ENCODE measurements at regions not wholly inside any gene's neighbourhood (a gene's known extent, or its start where the extent isn't known, plus 50 kb on each side); places are given as distances from the start of the nearest gene placed in this dataset.

- no peak for DNase-seq
Measured at GRCh38 chr3:36298188-36298587, 82.1 kb upstream of the STAC start.

- DNase-seq = no peak
Measured at GRCh38 chr3:36302158-36302509, 78.2 kb upstream of the STAC start.

GRCh38 chr3:36302626-36303025 is 77.7 kb upstream of the STAC start:
- DNase-seq = no peak

GRCh38 chr3:36303286-36303685 is 77.0 kb upstream of the STAC start:
- no peak for DNase-seq

DNA sequence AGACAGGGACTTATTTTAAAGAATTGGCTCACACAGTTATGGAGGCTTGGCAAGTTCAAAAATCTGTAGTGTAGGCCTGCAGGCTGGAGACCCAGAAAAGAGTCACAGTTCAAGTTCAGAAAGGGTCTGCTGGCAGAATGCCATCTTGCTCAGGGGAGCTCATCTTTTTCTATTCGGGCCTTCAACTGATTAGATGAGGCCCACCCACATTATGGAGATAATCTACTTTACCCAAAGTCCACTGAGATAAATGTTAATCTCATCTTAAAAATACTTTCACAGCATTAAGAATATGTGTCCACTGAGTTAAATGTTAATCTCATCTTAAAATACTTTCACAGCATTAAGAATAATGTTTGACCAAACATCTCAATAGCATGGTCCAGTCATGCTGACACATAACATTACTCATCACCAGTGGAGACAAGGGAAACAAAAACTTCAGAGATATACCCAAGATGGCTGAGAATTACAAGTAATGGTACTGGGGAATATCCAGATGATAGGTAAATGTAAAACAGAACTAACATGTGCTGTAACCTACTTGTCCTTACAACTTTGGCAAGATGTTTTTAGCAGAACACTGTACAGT is 74.3 kb upstream of the STAC start:
- no peak for DNase-seq

GRCh38 chr3:36309092-36309491 is 71.2 kb upstream of the STAC start:
- DNase-seq = no peak

DNA sequence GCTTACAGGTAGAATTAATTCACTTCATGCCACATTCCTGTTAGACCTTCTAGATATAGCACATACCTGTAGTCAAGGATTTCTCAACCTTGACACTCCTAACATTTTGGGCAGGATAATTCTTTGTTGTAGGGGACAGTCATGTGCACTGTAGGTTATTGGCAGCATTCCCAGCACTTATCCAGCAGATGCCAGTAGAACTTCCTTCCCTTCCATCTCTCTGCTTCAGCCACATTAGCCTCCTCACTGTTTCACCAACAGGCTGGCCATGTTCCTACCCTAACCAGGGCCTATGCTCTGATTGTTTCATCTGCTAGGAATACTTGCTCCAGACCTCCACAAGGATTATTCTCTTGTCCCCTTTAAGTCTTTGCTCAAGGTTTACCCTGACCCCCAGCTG is 68.0 kb upstream of the STAC start:
- DNase-seq = no peak

GRCh38 chr3:36317915-36318314 is 62.4 kb upstream of the STAC start:
- no peak for DNase-seq

DNA sequence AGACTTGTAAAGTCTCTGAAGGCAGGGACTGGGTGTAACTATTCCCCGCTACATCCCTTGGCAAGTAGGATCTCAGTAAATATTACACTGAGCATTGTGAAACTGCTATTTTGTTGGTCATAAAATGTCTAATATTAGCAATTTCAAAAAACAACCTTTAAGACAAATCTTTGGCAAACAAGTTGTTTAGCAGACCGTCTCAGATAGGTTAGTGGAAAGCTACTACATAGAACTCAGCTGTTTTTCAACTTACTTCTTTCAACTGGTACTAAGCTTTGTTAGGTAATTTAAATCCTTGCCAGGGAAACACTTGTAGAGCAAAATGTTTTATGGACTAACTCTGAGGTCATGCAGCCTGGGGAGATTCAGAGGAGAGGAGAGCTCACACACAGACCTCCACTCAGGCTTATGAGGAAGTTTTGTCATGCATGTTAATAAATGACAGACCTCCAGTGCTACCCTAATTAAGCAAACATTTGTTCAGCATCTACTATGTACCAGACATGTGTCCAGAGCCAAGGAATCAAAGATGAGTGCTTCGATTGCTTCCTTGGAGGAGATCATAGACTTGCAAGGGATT is 61.6 kb upstream of the STAC start:
- DNase-seq = no peak

GRCh38 chr3:36319680-36320079 is 60.6 kb upstream of the STAC start:
- DNase-seq = no peak
